ENCODE measurements at regions not wholly inside any gene's neighbourhood (a gene's known extent, or its start where the extent isn't known, plus 50 kb on each side); places are given as distances from the start of the nearest gene placed in this dataset.

GRCh38 chr1:229153955-229154548, 116.9 kb upstream of the RAB4A start:
- ATAC-seq, result no peak
- no peak for DNase-seq (ENCODE audit: missing footprints)
- intact Hi-C loops (cut with DNase I), result no loop called here

GRCh38 chr1:229154811-229155210, 116.1 kb upstream of the RAB4A start:
- intact Hi-C loops (cut with DNase I), result loop anchor here (5.0 kb wide), 1 partner anchor 72 kb away; no protein-coding TSS in a partner anchor
- no peak for ATAC-seq

GRCh38 chr1:229155472-229155871, 115.4 kb upstream of the RAB4A start:
- ATAC-seq (no peak), DNase-seq (ENCODE audit: missing footprints) (no peak)
- intact Hi-C loops (cut with DNase I), result loop anchor here (5.0 kb wide), 1 partner anchor 72 kb away; no protein-coding TSS in a partner anchor

More at GRCh38 chr1:229154811-229155210, 116.1 kb upstream of the RAB4A start:
- DNase-seq (ENCODE audit: missing footprints), result no peak

GRCh38 chr1:229156872-229157271, 114.0 kb upstream of the RAB4A start:
- ATAC-seq, result peak; percentile 83
- DNase-seq (ENCODE audit: missing footprints), result no peak
- intact Hi-C loops (cut with DNase I), result loop anchor here (2.0 to 5.0 kb wide), 2 partner anchors 70 to 422 kb away; partner anchors contain the start of gene RHOU

- intact Hi-C loops (cut with DNase I), result loop anchor here (2.0 to 5.0 kb wide), 2 partner anchors 70 to 423 kb away; partner anchors contain the start of gene RHOU
- no peak for ATAC-seq
- no peak for DNase-seq (ENCODE audit: missing footprints)
Observed at GRCh38 chr1:229157480-229157879, 113.4 kb upstream of the RAB4A start.

DNA sequence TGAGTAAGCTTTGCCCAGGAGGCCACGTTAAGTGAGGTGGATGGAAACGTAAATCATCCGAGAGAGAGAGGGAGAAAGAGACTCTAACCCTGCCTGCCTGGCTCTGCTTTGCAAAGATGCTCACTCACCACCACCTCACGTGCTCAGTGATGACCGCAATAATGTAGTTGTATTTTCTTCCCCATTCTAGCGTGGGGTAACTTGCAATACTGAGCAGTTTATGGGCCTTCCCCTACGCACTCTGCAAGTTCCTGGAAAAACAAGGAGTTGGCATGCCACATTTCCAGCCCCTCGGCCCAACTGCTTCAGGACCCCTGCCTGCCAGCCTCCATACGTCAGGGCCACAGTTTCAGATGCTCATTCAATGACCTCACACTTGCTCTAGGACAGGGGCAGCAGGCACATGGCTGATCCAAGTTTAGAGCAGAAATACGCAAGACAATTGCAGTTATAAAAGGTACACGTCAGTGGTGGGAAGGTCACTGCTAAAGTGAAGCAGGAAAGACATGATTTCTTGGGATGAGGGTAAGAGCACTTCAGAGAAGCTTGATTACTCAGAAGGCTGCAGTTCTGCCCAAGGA, 112.5 kb upstream of the RAB4A start:
- no peak for DNase-seq (ENCODE audit: missing footprints)
- intact Hi-C loops (cut with DNase I), result loop anchor here (5.0 kb wide), 1 partner anchor 69 kb away; no protein-coding TSS in a partner anchor
- ATAC-seq, result peak; percentile 65

GRCh38 chr1:229158927-229159326, 112.0 kb upstream of the RAB4A start:
- intact Hi-C loops (cut with DNase I), result loop anchor here (5.0 kb wide), 1 partner anchor 68 kb away; no protein-coding TSS in a partner anchor
- DNase-seq (ENCODE audit: missing footprints), result no peak
- ATAC-seq, result no peak

- intact Hi-C loops (cut with DNase I), result loop anchor here (5.0 kb wide), 1 partner anchor 67 kb away; no protein-coding TSS in a partner anchor
- DNase-seq (ENCODE audit: missing footprints) (no peak), ATAC-seq (no peak)
Observed at GRCh38 chr1:229159668-229160544, 111.0 kb upstream of the RAB4A start.

GRCh38 chr1:229161740-229162139, 109.2 kb upstream of the RAB4A start:
- intact Hi-C loops (cut with DNase I), result no loop called here
- no peak for DNase-seq (ENCODE audit: missing footprints)
- ATAC-seq, result no peak

DNA sequence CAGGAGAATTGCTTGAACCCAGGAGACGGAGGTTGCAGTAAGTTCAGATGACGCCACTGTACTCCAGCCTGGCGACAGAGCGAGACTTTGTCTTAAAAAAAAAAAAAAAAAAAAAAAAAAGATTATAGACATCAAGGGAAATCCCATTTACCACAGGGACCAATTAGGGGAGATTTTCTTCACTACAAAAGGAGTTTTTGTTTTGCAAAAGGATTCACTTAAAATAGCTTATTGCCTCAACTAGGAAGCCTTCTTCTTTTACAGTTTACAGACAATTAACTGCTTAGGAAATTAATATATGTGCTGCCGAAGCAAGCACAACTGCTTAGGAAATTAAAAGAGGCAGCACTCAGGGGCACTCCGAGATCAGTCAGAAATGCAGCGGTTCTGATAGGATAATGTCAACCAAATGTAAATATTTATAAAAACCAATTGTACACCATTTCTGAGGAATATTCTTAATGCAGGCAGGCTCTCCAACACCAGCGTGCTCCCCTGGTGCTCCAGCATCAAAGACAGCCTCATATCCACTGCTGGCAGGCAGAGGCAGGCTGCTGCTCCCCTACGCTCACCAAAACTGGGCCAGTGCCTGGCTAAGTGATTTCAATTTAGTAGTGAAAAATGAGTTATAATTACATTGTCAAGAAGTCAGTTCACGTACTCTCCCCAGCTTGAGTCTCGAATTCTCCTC, 107.9 kb upstream of the RAB4A start:
- no peak for DNase-seq (ENCODE audit: missing footprints)
- no peak for ATAC-seq
- intact Hi-C loops (cut with DNase I), result no loop called here

GRCh38 chr1:229164348-229164747, 106.6 kb upstream of the RAB4A start:
- intact Hi-C loops (cut with DNase I), result no loop called here
- ATAC-seq (no peak), DNase-seq (ENCODE audit: missing footprints) (no peak)

- ATAC-seq, result no peak
- DNase-seq (ENCODE audit: missing footprints), result no peak
- intact Hi-C loops (cut with DNase I), result no loop called here
Observed at GRCh38 chr1:229164836-229165735, 105.8 kb upstream of the RAB4A start.

- intact Hi-C loops (cut with DNase I), result no loop called here
- ATAC-seq (no peak), DNase-seq (ENCODE audit: missing footprints) (no peak)
Observed at GRCh38 chr1:229167318-229167717, 103.6 kb upstream of the RAB4A start.

DNA sequence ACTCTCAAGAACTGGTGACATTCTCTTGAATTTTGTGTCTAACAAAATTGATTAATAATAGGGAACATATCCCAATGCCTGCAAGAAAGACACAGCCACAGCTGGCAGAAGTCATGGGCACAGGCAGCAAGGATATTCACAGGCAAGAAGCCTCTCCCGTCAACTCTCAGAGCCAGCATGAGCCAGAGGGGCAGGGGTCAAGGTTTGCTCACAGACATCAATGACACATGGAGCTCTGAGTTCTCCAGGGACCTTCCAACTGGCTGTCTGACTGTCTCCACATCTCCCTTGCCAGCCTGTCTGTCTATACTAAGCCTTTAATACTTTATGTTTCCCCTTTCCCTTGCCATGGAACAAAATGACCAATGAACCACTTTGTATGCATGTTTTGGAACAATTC, 101.5 kb upstream of the RAB4A start:
- DNase-seq (ENCODE audit: missing footprints) (no peak), ATAC-seq (no peak)
- intact Hi-C loops (cut with DNase I), result no loop called here

- intact Hi-C loops (cut with DNase I), result no loop called here
- ATAC-seq (no peak), DNase-seq (ENCODE audit: missing footprints) (no peak)
Observed at GRCh38 chr1:229170274-229170673, 100.6 kb upstream of the RAB4A start.

DNA sequence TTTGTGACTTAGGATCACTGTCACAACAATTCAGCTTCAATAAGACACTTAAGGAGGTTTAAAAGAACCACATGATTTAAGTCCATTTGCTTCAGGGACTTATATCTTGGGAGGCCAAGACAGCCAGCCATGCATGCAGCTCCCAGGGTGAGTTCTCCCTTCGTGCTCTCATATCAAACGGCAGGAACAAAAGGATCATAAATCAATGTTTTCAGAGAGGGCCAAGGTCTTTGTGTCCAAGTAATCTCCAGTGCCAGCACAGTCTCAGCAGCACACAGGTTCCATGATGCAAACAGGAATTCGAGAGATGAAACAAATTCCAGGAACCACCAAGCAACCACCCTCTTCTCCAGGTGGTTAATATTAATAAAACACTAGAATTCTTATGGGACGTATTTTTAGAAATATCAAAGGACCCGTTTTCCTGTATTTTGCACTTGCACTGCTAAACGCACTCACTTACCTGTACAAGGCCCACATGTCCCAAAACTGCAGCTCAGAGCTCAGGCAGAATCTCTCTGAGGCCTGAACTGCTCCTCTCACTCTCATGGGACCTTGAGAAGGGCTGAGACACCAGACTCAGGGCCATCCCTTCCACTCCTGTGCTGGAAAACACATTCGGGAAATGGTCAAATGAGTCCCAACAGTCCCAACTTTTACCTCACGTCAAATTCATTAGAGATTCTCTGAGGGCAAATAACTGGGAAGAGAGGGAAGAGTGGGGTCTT, 100.0 kb upstream of the RAB4A start:
- ATAC-seq, result no peak
- intact Hi-C loops (cut with DNase I), result no loop called here
- no peak for DNase-seq (ENCODE audit: missing footprints)

- DNase-seq (ENCODE audit: missing footprints) (no peak), ATAC-seq (no peak)
- intact Hi-C loops (cut with DNase I), result no loop called here
Observed at GRCh38 chr1:229171934-229172333, 99.0 kb upstream of the RAB4A start.

Data from Right ventricle myocardium inferior (tissue), 1 donor.